Pancreas (tissue), 10 donors: ENCODE measurements at regions not wholly inside any gene's neighbourhood (a gene's known extent, or its start where the extent isn't known, plus 50 kb on each side); places are given as distances from the start of the nearest gene placed in this dataset.

Experiments used
- ATAC-seq, 4 donors: fragments of 200-7000 bp; cut with Tn5 transposase; one replicate each; pipeline versions ENCODE4 v1.8.0 to v1.9.1; 2020; ENCODE audit warnings: mild to moderate bottlenecking in 4 of 4, moderate library complexity in 4 of 4
- DNase-seq, 6 donors: peaks; one replicate each; pipeline ENCODE4 v3.0.0-alpha.2; 2020
- FAIRE-seq: peaks from 2 replicates; lab custom pipeline; 2012; peaks lifted over from hg19 to GRCh38; lab: Jason Lieb, UNC
- H3K27ac ChIP-seq, 4 donors: fragments of 200-600 bp; sonication (generic); 1 replicate in 3 of 4; 2 replicates in 1 of 4; pipeline versions ENCODE4 v1.5.0 to v1.8.0; 2020
- H3K27me3 ChIP-seq, 4 donors: fragments of 200-600 bp; one replicate each; pipeline ENCODE4 v1.8.0; 2021
- H3K36me3 ChIP-seq, 3 donors: fragments of 200-600 bp; sonication (generic) in 1 of 3; one replicate each; pipeline versions ENCODE4 v1.5.0 to v1.8.0; 2020 to 2021
- H3K4me1 ChIP-seq, 3 donors: fragments of 200-600 bp; one replicate each; pipeline ENCODE4 v1.8.0; 2021
- H3K4me3 ChIP-seq, 4 donors: fragments of 200-600 bp; sonication (generic) in 2 of 4; one replicate each; pipeline versions ENCODE4 v1.5.0 to v1.8.0; 2020 to 2021
- H3K9me3 ChIP-seq, 4 donors: fragments of 200-600 bp; one replicate each; pipeline ENCODE4 v1.8.0; 2021
- CTCF ChIP-seq, 4 donors: fragments of 200-600 bp; sonication (generic) in 3 of 4; IDR thresholded peaks; one replicate each; pipeline versions ENCODE4 v1.5.0 to v1.8.0; 2021; ENCODE audit warnings: antibody characterized with exemption in 4 of 4
- WGBS, 2 donors: extraction: QIAGEN DNeasy Blood & Tissue Kit; methylation state at CpG; one replicate each; pipeline ENCODE4 v1.1.7; 2013; 5-methylcytosine and 5-hydroxymethylcytosine counted together
- intact Hi-C, 3 donors: fragments of 100-400 bp; cut with DNase I; formaldehyde crosslinking; loops; one replicate each; pipeline versions ENCODE4 v1.11.1 to v1.14.2; 2022
- donor health status: healthy with polysubstance abuse.
- donor health status: DM: no; HTN: no; CAD: no; lungs with moderate emphysema.
- donor health status: DM: no; HTN: no; CAD: no.
- donor health status: control.
- donor health status: control.
- donor health status: Bipolar disorder and iron deficiency.
- donor health status: DM: yes; HTN: yes; CAD: no.
- donor health status: DM: no; HTN: no; CAD: no.
- donor health status: DM: no; HTN: no; CAD: no.
- donor health status: DM: yes; HTN: yes; CAD: no.

- H3K4me1 ChIP-seq, result no peaks in the 10 kb centered on the region
- H3K27ac ChIP-seq, result no peak overlapping the region
- intact Hi-C loops, result no loop called here
- ATAC-seq (no peak), DNase-seq (no peak), FAIRE-seq (no peak)
- H3K36me3 ChIP-seq, result no peaks in the 10 kb centered on the region
- no peak for TF ChIP-seq CTCF (IDR thresholded peaks at IDR 0.05)
- H3K9me3 ChIP-seq, result no peaks in the 10 kb centered on the region
- H3K4me3 ChIP-seq, result no peak overlapping the region
- WGBS, 2 donors, result 72 to 78% methylated on average over 7 of the region's 7 CpGs
- no peaks in the 10 kb centered on the region for H3K27me3 ChIP-seq
Observed at GRCh38 chr16:65667011-65667578, 545.2 kb upstream of the CDH11 start.

GRCh38 chr16:65666132-65666941 lies 544.5 kb upstream of the CDH11 start:
- WGBS, 2 donors, result 66 to 69% methylated on average over 11 of the region's 11 CpGs
- H3K4me1 ChIP-seq, result no peaks in the 10 kb centered on the region
- no peak for ATAC-seq
- DNase-seq, result no peak
- no peaks in the 10 kb centered on the region for H3K36me3 ChIP-seq
- no peaks in the 10 kb centered on the region for H3K27me3 ChIP-seq
- no peak for TF ChIP-seq CTCF (IDR thresholded peaks at IDR 0.05)
- no peaks in the 10 kb centered on the region for H3K9me3 ChIP-seq
- H3K27ac ChIP-seq, result no peak overlapping the region
- FAIRE-seq, result no peak
- intact Hi-C loops, result no loop called here
- H3K4me3 ChIP-seq, result no peak overlapping the region

- Histone ChIP-seq H3K4me1 (no peaks in the 10 kb centered on the region), H3K27ac (no peak overlapping the region), H3K27me3 (no peaks in the 10 kb centered on the region), H3K36me3 (no peaks in the 10 kb centered on the region), H3K4me3 (no peak overlapping the region), H3K9me3 (no peaks in the 10 kb centered on the region)
- whole genome bisulfite sequencing, 2 donors, result 36 to 50% methylated on average over 3 of the region's 3 CpGs
- no peak for FAIRE-seq
- no peak for ATAC-seq
- intact Hi-C loops, result no loop called here
- TF ChIP-seq CTCF (IDR thresholded peaks at IDR 0.05), result no peak
- no peak for DNase-seq
Observed at GRCh38 chr16:65665586-65665985, 543.7 kb upstream of the CDH11 start.

- ATAC-seq (no peak), DNase-seq (no peak), FAIRE-seq (no peak)
- no peak overlapping the region for H3K27ac ChIP-seq
- WGBS, 2 donors, result 65 to 74% methylated on average over 3 of the region's 3 CpGs
- H3K9me3 ChIP-seq, result no peaks in the 10 kb centered on the region
- TF ChIP-seq CTCF (IDR thresholded peaks at IDR 0.05), result no peak
- no peaks in the 10 kb centered on the region for H3K36me3 ChIP-seq
- H3K4me3 ChIP-seq, result no peak overlapping the region
- no peaks in the 10 kb centered on the region for H3K4me1 ChIP-seq
- H3K27me3 ChIP-seq, result no peaks in the 10 kb centered on the region
- intact Hi-C loops, result no loop called here
Observed at GRCh38 chr16:65663774-65664173, 541.9 kb upstream of the CDH11 start.

- ATAC-seq (no peak), FAIRE-seq (no peak), DNase-seq (no peak)
- TF ChIP-seq CTCF (IDR thresholded peaks at IDR 0.05), result no peak
- no peak overlapping the region for H3K4me3 ChIP-seq
- intact Hi-C loops, result no loop called here
- WGBS, 2 donors, result 25 to 28% methylated on average over 4 of the region's 4 CpGs
- no peak overlapping the region for H3K27ac ChIP-seq
- no peaks in the 10 kb centered on the region for H3K36me3 ChIP-seq
- H3K9me3 ChIP-seq, result no peaks in the 10 kb centered on the region
- no peaks in the 10 kb centered on the region for H3K4me1 ChIP-seq
- H3K27me3 ChIP-seq, result no peaks in the 10 kb centered on the region
Observed at GRCh38 chr16:65662256-65662655, 540.4 kb upstream of the CDH11 start.
